HEK293 (cell line): ENCODE measurements at regions not wholly inside any gene's neighbourhood (a gene's known extent, or its start where the extent isn't known, plus 50 kb on each side); places are given as distances from the start of the nearest gene placed in this dataset.

ENCODE experiments used
- CTCF ChIA-PET: fragments of 350-600 bp; formaldehyde crosslinking; extraction: SDS; loops from one replicate; lab custom pipeline; 2021; ENCODE audit warnings: antibody characterized with exemption; lab: Yijun Ruan, JAX
- POLR2A ChIA-PET: fragments of 300-600 bp; formaldehyde crosslinking; extraction: SDS; loops from one replicate; lab custom pipeline; 2020; ENCODE audit warnings: antibody characterized with exemption, inconsistent platforms; lab: Yijun Ruan, JAX
- H3K27ac ChIP-seq: fragments of 200-500 bp; sonication (Bioruptor generic); 2 replicates; pipeline ENCODE4 v1.5.1; 2014; ENCODE audit warnings: low read depth, low read length, control low read depth, inconsistent platforms; ENCODE audit errors: extremely low read depth
- H3K36me3 ChIP-seq, 2 experiments: fragments of 200-500 bp in 1 of 2; sonication (Bioruptor generic) in 1 of 2; 1 replicate in 1 of 2; 2 replicates in 1 of 2; pipeline ENCODE4 v1.5.1; 2014 to 2017; ENCODE audit warnings: inconsistent platforms in 2 of 2, low read length in 2 of 2; ENCODE audit not compliant: control insufficient read depth in 2 of 2, insufficient read depth in 1 of 2
- H3K4me1 ChIP-seq: fragments of 200-500 bp; sonication (Bioruptor generic); 2 replicates; pipeline ENCODE4 v1.5.1; 2014; ENCODE audit warnings: mild to moderate bottlenecking, low read length, inconsistent platforms; ENCODE audit not compliant: control insufficient read depth, insufficient read depth
- H3K4me3 ChIP-seq: 2 replicates; pipeline ENCODE4 v1.5.1; 2011; ENCODE audit warnings: low read depth, mild to moderate bottlenecking, control low read depth, low read length, moderate library complexity
- H3K9me3 ChIP-seq: fragments of 200-500 bp; sonication (Bioruptor generic); 2 replicates; pipeline ENCODE4 v1.5.1; 2014; ENCODE audit warnings: low read depth, low read length, inconsistent platforms; ENCODE audit not compliant: control insufficient read depth, insufficient read depth
- BCL11B ChIP-seq: fragments of 450-650 bp; formaldehyde crosslinking; IDR thresholded peaks from 2 replicates; pipeline ENCODE4 v1.5.1; 2016; ENCODE audit warnings: low read depth, missing biosample characterization, missing genetic modification characterization
- FEZF1 ChIP-seq: fragments of 450-650 bp; formaldehyde crosslinking; IDR thresholded peaks from 2 replicates; pipeline ENCODE4 v1.5.1; 2016; ENCODE audit warnings: missing biosample characterization, missing genetic modification characterization
- HOXD13 ChIP-seq: sonication (generic); formaldehyde crosslinking; IDR thresholded peaks from 2 replicates; pipeline ENCODE4 v1.8.0; 2022; ENCODE audit warnings: missing genetic modification reagents, borderline replicate concordance
- KLF17 ChIP-seq: fragments of 450-650 bp; formaldehyde crosslinking; IDR thresholded peaks from 2 replicates; pipeline ENCODE4 v1.5.1; 2016; ENCODE audit warnings: missing biosample characterization, missing genetic modification characterization
- MEIS1 ChIP-seq: sonication (generic); formaldehyde crosslinking; IDR thresholded peaks from 2 replicates; pipeline ENCODE4 v1.8.1; 2022; ENCODE audit warnings: missing genetic modification reagents, mild to moderate bottlenecking, borderline replicate concordance
- REPIN1 ChIP-seq: fragments of 450-650 bp; formaldehyde crosslinking; IDR thresholded peaks from 2 replicates; pipeline ENCODE4 v1.5.1; 2017; ENCODE audit warnings: missing biosample characterization, missing genetic modification characterization, low read depth
- SP3 ChIP-seq: fragments of 450-650 bp; formaldehyde crosslinking; IDR thresholded peaks from 2 replicates; pipeline ENCODE4 v1.5.1; 2016; ENCODE audit warnings: missing biosample characterization, missing genetic modification characterization
- ZBTB7A ChIP-seq: fragments of 450-650 bp; formaldehyde crosslinking; IDR thresholded peaks from 2 replicates; pipeline ENCODE4 v1.5.1; 2016; ENCODE audit warnings: low read depth, missing biosample characterization, missing genetic modification characterization
- ZFHX2 ChIP-seq: fragments of 450-650 bp; formaldehyde crosslinking; conservative IDR thresholded peaks from 2 replicates; pipeline ENCODE4 v1.5.1; 2016; ENCODE audit warnings: missing biosample characterization, missing genetic modification characterization
- ZFP37 ChIP-seq: fragments of 450-650 bp; formaldehyde crosslinking; IDR thresholded peaks from 2 replicates; pipeline ENCODE4 v1.5.1; 2016; ENCODE audit warnings: missing biosample characterization, missing genetic modification characterization
- ZNF138 ChIP-seq: fragments of 450-650 bp; formaldehyde crosslinking; IDR thresholded peaks from 2 replicates; pipeline ENCODE4 v1.5.1; 2016; ENCODE audit warnings: missing biosample characterization, missing genetic modification characterization, borderline replicate concordance
- ZNF140 ChIP-seq: fragments of 450-650 bp; formaldehyde crosslinking; IDR thresholded peaks from 2 replicates; pipeline ENCODE4 v1.5.1; 2016; ENCODE audit warnings: missing biosample characterization, missing genetic modification characterization
- ZNF19 ChIP-seq: fragments of 450-650 bp; formaldehyde crosslinking; IDR thresholded peaks from 2 replicates; pipeline ENCODE4; 2016; ENCODE audit warnings: missing biosample characterization, missing genetic modification characterization, low read depth
- ZNF214 ChIP-seq: fragments of 450-650 bp; formaldehyde crosslinking; IDR thresholded peaks from 2 replicates; pipeline ENCODE4 v1.5.1; 2017; ENCODE audit warnings: missing biosample characterization, mild to moderate bottlenecking, missing genetic modification characterization, borderline replicate concordance
- ZNF223 ChIP-seq: fragments of 450-650 bp; formaldehyde crosslinking; IDR thresholded peaks from 2 replicates; pipeline ENCODE4 v1.5.1; 2016; ENCODE audit warnings: missing biosample characterization, missing genetic modification characterization
- ZNF366 ChIP-seq: fragments of 450-650 bp; formaldehyde crosslinking; conservative IDR thresholded peaks from 2 replicates; pipeline ENCODE4 v1.5.1; 2016; ENCODE audit warnings: missing biosample characterization, missing genetic modification characterization
- ZNF513 ChIP-seq: fragments of 450-650 bp; IDR thresholded peaks from 2 replicates; pipeline ENCODE4 v1.5.1; 2018; ENCODE audit warnings: missing biosample characterization, missing genetic modification characterization
- ZNF518A ChIP-seq: fragments of 450-650 bp; formaldehyde crosslinking; conservative IDR thresholded peaks from 2 replicates; pipeline ENCODE4 v1.5.1; 2016; ENCODE audit warnings: low read depth, missing biosample characterization, missing genetic modification characterization
- ZNF548 ChIP-seq: fragments of 450-650 bp; formaldehyde crosslinking; IDR thresholded peaks from 2 replicates; pipeline ENCODE4 v1.5.1; 2016; ENCODE audit warnings: missing biosample characterization, missing genetic modification characterization
- ZNF654 ChIP-seq: fragments of 450-650 bp; formaldehyde crosslinking; IDR thresholded peaks from 2 replicates; pipeline ENCODE4 v1.5.1; 2016; ENCODE audit warnings: low read depth, missing biosample characterization, missing genetic modification characterization
- ZNF768 ChIP-seq: fragments of 450-650 bp; formaldehyde crosslinking; IDR thresholded peaks from 2 replicates; pipeline ENCODE4 v1.5.1; 2018; ENCODE audit warnings: missing biosample characterization, mild to moderate bottlenecking, missing genetic modification characterization
- ZNF791 ChIP-seq: fragments of 450-650 bp; formaldehyde crosslinking; IDR thresholded peaks from 2 replicates; pipeline ENCODE4 v1.5.1; 2016; ENCODE audit warnings: missing biosample characterization, missing genetic modification characterization

DNA sequence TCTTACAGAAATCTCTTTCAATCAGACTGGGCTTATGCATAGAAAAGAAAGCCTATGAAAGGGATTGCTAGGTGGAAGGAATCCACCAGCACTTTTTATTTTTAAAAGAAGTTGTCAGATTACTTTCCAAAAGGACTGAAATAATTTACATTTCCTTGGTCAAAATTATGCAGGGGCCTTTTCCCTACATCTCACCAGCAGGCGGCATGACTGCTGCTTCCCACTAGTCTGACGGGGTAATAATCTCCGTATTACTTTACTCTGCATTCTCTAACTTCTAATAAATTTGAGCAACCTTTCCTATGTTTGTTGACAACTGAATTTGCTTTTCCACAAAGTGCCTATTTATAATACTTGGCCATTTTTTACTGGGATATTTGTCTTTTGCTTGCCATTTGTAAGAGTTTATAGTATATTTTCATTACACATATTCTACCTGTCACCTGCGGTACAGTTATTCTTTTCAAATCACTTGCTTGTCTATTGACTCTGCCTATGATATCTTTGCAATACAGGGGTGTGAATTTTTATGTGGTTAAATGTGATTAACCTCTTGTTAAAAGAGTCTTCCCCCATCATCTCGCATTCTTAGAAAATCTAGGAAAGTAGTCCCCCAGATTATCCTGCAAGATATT is 51.9 kb upstream of the USP47 start:
- Histone ChIP-seq H3K27ac (no peak overlapping the region), H3K9me3 (no peaks in the 10 kb centered on the region), H3K4me1 (no peaks in the 10 kb centered on the region), H3K36me3 (no peaks in the 10 kb centered on the region)
- POLR2A ChIA-PET = no interaction called here
- TF ChIP-seq MEIS1 (CRISPR knock-in tag) (no peak), ZBTB7A (tag by site-specific recombination) (no peak), HOXD13 (CRISPR knock-in tag) (no peak), BCL11B (tag by site-specific recombination) (no peak), ZNF791 (tag by site-specific recombination) (no peak), ZNF654 (tag by site-specific recombination) (peak; percentile 45)
- TF ChIP-seq, all 188 proteins: peak for 1
- H3K4me3 ChIP-seq = no peak overlapping the region
- CTCF ChIA-PET = no interaction called here

DNA sequence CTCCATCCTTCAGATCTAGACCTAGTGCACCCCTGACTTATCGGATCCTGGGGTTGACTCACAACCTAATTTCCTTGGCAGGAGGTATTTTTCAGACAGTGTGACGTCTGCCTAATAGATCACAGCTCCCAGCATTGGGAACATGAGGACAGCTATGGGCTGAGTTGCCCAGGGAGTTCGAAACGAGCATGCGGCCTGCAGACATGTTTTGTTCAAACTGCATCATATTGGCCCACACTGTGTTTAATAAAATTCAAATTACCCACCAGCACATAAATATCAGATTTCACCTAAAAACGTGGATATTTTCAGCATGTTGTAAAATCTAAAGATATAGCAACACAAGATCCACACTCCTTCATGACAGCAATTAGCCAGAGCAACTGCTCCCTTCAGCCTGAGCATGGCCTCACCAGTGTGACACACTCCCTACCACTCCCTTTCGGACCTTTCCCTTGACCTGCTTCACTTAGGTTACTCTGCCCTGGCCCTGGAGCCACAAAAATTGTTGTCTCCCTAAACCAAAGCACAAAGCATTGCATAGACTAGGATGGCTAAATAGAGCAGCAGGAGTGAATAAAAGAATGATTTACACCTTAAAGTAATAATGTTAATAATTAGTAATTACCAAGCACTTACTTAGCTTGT is 53.6 kb upstream of the USP47 start:
- CTCF ChIA-PET = interaction anchor here (0.6 to 5.0 kb wide), 44 partner anchors 9 to 1089 kb away, joined by 3 to 89 read pairs (median 5); partner anchors contain the start of gene GALNT18
- Histone ChIP-seq H3K36me3 (no peaks in the 10 kb centered on the region), H3K27ac (no peak overlapping the region), H3K4me1 (no peaks in the 10 kb centered on the region), H3K4me3 (no peak overlapping the region), H3K9me3 (no peaks in the 10 kb centered on the region)
- POLR2A ChIA-PET = no interaction called here
- no peak for TF ChIP-seq ZNF214 (tag by site-specific recombination)

- Histone ChIP-seq H3K36me3 (no peaks in the 10 kb centered on the region), H3K4me1 (no peaks in the 10 kb centered on the region), H3K27ac (no peak overlapping the region), H3K4me3 (no peak overlapping the region), H3K9me3 (no peaks in the 10 kb centered on the region)
- CTCF ChIA-PET = interaction anchor here (0.6 to 5.0 kb wide), 67 partner anchors 8 to 1016 kb away, joined by 3 to 89 read pairs (median 4); partner anchors contain the start of gene GALNT18
- POLR2A ChIA-PET = no interaction called here
- no peak for TF ChIP-seq ZNF768 (tag by site-specific recombination)
- no peak for TF ChIP-seq ZNF19 (tag by site-specific recombination)
- TF ChIP-seq ZNF223 (tag by site-specific recombination) = no peak
- TF ChIP-seq ZNF513 (tag by site-specific recombination) = no peak
- TF ChIP-seq ZNF548 (tag by site-specific recombination) = no peak
- peak; percentile 37; the same call in 1 of the 2 replicates for TF ChIP-seq ZNF366 (tag by site-specific recombination)
- no peak for TF ChIP-seq ZFHX2 (tag by site-specific recombination)
- no peak for TF ChIP-seq SP3 (tag by site-specific recombination)
- TF ChIP-seq ZFP37 (tag by site-specific recombination) = no peak
- TF ChIP-seq ZNF140 (tag by site-specific recombination) = no peak
- TF ChIP-seq ZBTB7A (tag by site-specific recombination) = no peak
- no peak for TF ChIP-seq REPIN1 (tag by site-specific recombination)
- no peak for TF ChIP-seq ZNF518A
- TF ChIP-seq ZNF138 (tag by site-specific recombination) = no peak
- no peak for TF ChIP-seq KLF17 (tag by site-specific recombination)
- no peak for TF ChIP-seq FEZF1 (tag by site-specific recombination)
Measured at GRCh38 chr11:11787305-11788062, 54.3 kb upstream of the USP47 start.
